HEK293 (cell line): ENCODE measurements at regions not wholly inside any gene's neighbourhood (a gene's known extent, or its start where the extent isn't known, plus 50 kb on each side); places are given as distances from the start of the nearest gene placed in this dataset.

ENCODE experiments used
- MEIS1 ChIP-seq: sonication (generic); formaldehyde crosslinking; IDR thresholded peaks from 2 replicates; pipeline ENCODE4 v1.8.1; 2022; ENCODE audit warnings: missing genetic modification reagents, mild to moderate bottlenecking, borderline replicate concordance
- PRDM4 ChIP-seq: fragments of 450-650 bp; formaldehyde crosslinking; IDR thresholded peaks from 2 replicates; pipeline ENCODE4 v1.5.1; 2017; ENCODE audit warnings: missing biosample characterization, missing genetic modification characterization
- ZNF174 ChIP-seq: fragments of 450-650 bp; formaldehyde crosslinking; IDR thresholded peaks from 2 replicates; pipeline ENCODE4 v1.5.0; 2017; ENCODE audit warnings: missing biosample characterization, mild to moderate bottlenecking, missing genetic modification characterization
- ZNF274 ChIP-seq, 2 experiments: fragments of 200-500 bp in 1 of 2; fragments of 450-650 bp in 1 of 2; sonication (Bioruptor generic) in 1 of 2; formaldehyde crosslinking in 1 of 2; IDR thresholded peaks; 2 replicates each; pipeline versions ENCODE4 v1.5.1 to v1.6.1; 2014 to 2016; ENCODE audit warnings: borderline replicate concordance in 1 of 2, inconsistent platforms in 1 of 2, low read length in 1 of 2, missing biosample characterization in 1 of 2, missing genetic modification characterization in 1 of 2
- ZNF362 ChIP-seq: fragments of 450-650 bp; formaldehyde crosslinking; IDR thresholded peaks from 2 replicates; pipeline ENCODE4 v1.5.1; 2016; ENCODE audit warnings: missing biosample characterization, missing genetic modification characterization
- ZNF530 ChIP-seq: fragments of 450-650 bp; formaldehyde crosslinking; IDR thresholded peaks from 2 replicates; pipeline ENCODE4 v1.5.1; 2016; ENCODE audit warnings: low read depth, missing biosample characterization, missing genetic modification characterization
- TF ChIP-seq, protein P1 (sequence below): fragments of 450-650 bp; formaldehyde crosslinking; IDR thresholded peaks from 2 replicates; pipeline ENCODE4 v1.5.1; 2016; ENCODE audit warnings: missing biosample characterization, missing genetic modification characterization

- TF ChIP-seq ZNF362 (tag by site-specific recombination) (no peak), ZNF530 (no peak), ZNF174 (no peak), PRDM4 (no peak), MEIS1 (CRISPR knock-in tag) (no peak), ZNF274 (IDR thresholded peaks at IDR 0.05; ENCODE audit: low read length) (no peak), ZNF274 (tag by site-specific recombination; IDR thresholded peaks at IDR 0.05; ENCODE audit: borderline replicate concordance) (no peak)
- TF ChIP-seq, protein P1, sequence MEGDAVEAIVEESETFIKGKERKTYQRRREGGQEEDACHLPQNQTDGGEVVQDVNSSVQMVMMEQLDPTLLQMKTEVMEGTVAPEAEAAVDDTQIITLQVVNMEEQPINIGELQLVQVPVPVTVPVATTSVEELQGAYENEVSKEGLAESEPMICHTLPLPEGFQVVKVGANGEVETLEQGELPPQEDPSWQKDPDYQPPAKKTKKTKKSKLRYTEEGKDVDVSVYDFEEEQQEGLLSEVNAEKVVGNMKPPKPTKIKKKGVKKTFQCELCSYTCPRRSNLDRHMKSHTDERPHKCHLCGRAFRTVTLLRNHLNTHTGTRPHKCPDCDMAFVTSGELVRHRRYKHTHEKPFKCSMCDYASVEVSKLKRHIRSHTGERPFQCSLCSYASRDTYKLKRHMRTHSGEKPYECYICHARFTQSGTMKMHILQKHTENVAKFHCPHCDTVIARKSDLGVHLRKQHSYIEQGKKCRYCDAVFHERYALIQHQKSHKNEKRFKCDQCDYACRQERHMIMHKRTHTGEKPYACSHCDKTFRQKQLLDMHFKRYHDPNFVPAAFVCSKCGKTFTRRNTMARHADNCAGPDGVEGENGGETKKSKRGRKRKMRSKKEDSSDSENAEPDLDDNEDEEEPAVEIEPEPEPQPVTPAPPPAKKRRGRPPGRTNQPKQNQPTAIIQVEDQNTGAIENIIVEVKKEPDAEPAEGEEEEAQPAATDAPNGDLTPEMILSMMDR: no peak
These were observed 109.8 kb upstream of the UFM1 start for GRCh38 chr13:38239874-38240273.
